ENCODE measurements at regions not wholly inside any gene's neighbourhood (a gene's known extent, or its start where the extent isn't known, plus 50 kb on each side); places are given as distances from the start of the nearest gene placed in this dataset.

DNA sequence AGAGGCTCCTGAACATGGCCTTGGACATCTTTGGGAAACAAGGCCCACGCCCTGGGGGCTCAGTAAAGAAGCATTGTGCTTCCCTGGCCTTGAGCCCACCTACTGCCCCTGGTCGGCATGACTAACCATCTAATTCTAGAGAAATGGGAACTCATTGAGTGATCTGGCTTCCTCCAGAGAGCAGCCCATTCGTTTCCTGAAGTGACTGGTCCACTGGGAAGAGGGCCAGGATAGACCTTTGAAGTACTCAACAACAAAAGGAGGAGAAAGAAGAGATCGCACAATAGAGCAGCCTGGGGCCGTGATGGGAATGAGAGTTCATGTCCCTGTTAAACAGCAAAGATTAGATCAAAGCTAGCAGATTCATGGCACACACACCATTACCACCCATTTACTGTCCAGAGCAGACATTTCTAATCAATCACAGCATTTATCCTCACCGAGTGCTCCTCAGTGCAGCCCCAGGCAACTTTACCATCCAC, 514.4 kb upstream of the PROK2 start:
- no peak overlapping the region for H3K9ac ChIP-seq (ENCODE audit: insufficient read depth, low read length, poor library complexity, severe bottlenecking)
- no peaks in the 10 kb centered on the region for H3K9me3 ChIP-seq (replicated peaks in 1 of 2; ENCODE audit: control insufficient read depth in 1 of 2, insufficient read depth in 1 of 2, low read length in 2 of 2)
- no peak overlapping the region for H3K4me3 Mint-ChIP-seq
- no peaks in the 10 kb centered on the region for H3K36me3 ChIP-seq (replicated peaks in 1 of 2; ENCODE audit: control insufficient read depth in 1 of 2, insufficient read depth in 2 of 2, low read length in 2 of 2)
- peaks cover 0 to 3% (median 0%) of the 10 kb centered on the region in 7 donors for H3K9me3 Mint-ChIP-seq
- no peaks in the 10 kb centered on the region for H3K36me3 Mint-ChIP-seq
- WGBS (ENCODE audit: insufficient coverage) = 63% methylated on average over 3 of the region's 6 CpGs
- H3K27me3 Mint-ChIP-seq (ENCODE audit: low read depth in 3 of 3) = peaks cover 3 to 6% (median 6%) of the 10 kb centered on the region in 3 donors
- H3K27ac Mint-ChIP-seq = peak overlapping the region in 2 of 7 donors; percentile 38 to 79
- H3K4me1 ChIP-seq (ENCODE audit: control insufficient read depth in 1 of 2, insufficient read depth in 2 of 2, low read length in 2 of 2) = no peaks in the 10 kb centered on the region
- no peak overlapping the region for H2AFZ ChIP-seq (ENCODE audit: insufficient read depth, low read depth, low read length, poor library complexity, severe bottlenecking)
- no peak for DNase-seq
- no peak overlapping the region for H3K27ac ChIP-seq (ENCODE audit: low read depth in 1 of 2, low read length in 2 of 2)
- H3K27me3 ChIP-seq (ENCODE audit: control insufficient read depth in 2 of 2, insufficient read depth in 2 of 2, low read length in 2 of 2) = no peaks in the 10 kb centered on the region
- peaks cover 3% of the 10 kb centered on the region for H3K4me1 Mint-ChIP-seq
- no peak overlapping the region for H3K4me3 ChIP-seq (replicated peaks in 1 of 3; ENCODE audit: low read depth in 2 of 3, low read length in 3 of 3)
- H4K20me1 ChIP-seq (ENCODE audit: insufficient read depth, low read length) = no peaks in the 10 kb centered on the region
- H3K4me2 ChIP-seq (replicated peaks; ENCODE audit: extremely low read depth, low read length, poor library complexity, severe bottlenecking) = no peak overlapping the region
- intact Hi-C loops (cut with micrococcal nuclease) = no loop called here
- no peaks in the 10 kb centered on the region for H3K79me2 ChIP-seq (ENCODE audit: insufficient read depth, low read length)
- TF ChIP-seq, protein P1, sequence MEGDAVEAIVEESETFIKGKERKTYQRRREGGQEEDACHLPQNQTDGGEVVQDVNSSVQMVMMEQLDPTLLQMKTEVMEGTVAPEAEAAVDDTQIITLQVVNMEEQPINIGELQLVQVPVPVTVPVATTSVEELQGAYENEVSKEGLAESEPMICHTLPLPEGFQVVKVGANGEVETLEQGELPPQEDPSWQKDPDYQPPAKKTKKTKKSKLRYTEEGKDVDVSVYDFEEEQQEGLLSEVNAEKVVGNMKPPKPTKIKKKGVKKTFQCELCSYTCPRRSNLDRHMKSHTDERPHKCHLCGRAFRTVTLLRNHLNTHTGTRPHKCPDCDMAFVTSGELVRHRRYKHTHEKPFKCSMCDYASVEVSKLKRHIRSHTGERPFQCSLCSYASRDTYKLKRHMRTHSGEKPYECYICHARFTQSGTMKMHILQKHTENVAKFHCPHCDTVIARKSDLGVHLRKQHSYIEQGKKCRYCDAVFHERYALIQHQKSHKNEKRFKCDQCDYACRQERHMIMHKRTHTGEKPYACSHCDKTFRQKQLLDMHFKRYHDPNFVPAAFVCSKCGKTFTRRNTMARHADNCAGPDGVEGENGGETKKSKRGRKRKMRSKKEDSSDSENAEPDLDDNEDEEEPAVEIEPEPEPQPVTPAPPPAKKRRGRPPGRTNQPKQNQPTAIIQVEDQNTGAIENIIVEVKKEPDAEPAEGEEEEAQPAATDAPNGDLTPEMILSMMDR (IDR thresholded peaks at IDR 0.05) = no peak

DNA sequence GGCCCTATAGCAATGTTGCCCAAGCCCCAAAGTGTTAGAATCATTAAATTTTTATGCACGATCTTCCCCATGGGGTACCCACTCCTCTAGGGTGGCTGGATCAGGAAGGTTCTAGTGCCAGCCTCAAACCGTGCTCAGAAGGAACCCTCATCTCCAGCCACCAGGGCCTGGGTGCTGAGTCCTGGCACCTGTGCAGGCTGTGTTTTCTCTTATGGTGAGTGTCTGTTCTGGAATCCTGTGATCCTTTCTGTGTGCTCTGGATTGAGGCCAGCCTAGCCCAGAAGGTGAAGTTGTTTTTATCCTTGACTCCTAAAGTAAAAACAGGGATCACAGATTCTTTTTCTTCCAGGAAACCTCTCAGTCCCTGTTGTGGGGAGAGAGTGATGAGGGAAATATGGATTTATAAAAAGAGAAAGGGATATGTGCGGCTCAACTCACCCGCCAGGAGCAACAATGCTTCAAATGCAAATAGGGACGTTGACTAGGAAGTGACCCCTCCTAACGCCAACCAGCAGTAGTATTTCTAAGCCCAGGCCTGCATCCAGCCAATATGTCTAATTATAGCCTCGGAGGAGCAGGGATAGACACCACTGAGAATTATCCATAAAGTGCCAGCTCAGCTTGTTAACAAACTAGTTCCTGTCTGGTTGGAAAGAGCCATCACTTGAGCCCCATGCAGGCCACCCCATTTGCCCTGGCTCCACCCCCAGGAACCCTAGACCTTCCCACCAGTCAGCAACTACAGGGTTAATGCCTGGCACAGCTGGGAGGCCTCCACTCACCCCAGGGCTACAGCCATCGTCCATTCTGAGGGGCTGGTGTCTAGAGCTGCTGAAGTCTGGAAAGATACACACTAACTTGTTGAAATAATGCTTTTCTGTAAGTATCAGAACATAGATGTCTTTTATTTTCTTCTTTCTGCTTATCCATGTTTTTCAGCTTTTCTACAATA, 513.5 kb upstream of the PROK2 start:
- intact Hi-C loops (cut with micrococcal nuclease) = no loop called here
- no peaks in the 10 kb centered on the region for H4K20me1 ChIP-seq (ENCODE audit: insufficient read depth, low read length)
- H3K9me3 Mint-ChIP-seq = peaks cover 0 to 3% (median 0%) of the 10 kb centered on the region in 7 donors

More for the DNA sequence above, 513.5 kb upstream of the PROK2 start:
- 85% methylated on average over 4 of the region's 8 CpGs for WGBS (ENCODE audit: insufficient coverage)
- no peak for DNase-seq
- H3K27ac Mint-ChIP-seq = no peak overlapping the region
- Histone ChIP-seq H3K4me3 (replicated peaks in 1 of 3; ENCODE audit: low read depth in 2 of 3, low read length in 3 of 3) (no peak overlapping the region), H3K27me3 (ENCODE audit: control insufficient read depth in 2 of 2, insufficient read depth in 2 of 2, low read length in 2 of 2) (no peaks in the 10 kb centered on the region), H3K4me2 (replicated peaks; ENCODE audit: extremely low read depth, low read length, poor library complexity, severe bottlenecking) (no peak overlapping the region), H2AFZ (ENCODE audit: insufficient read depth, low read depth, low read length, poor library complexity, severe bottlenecking) (no peak overlapping the region), H3K9me3 (replicated peaks in 1 of 2; ENCODE audit: control insufficient read depth in 1 of 2, insufficient read depth in 1 of 2, low read length in 2 of 2) (no peaks in the 10 kb centered on the region), H3K4me1 (ENCODE audit: control insufficient read depth in 1 of 2, insufficient read depth in 2 of 2, low read length in 2 of 2) (no peaks in the 10 kb centered on the region), H3K79me2 (ENCODE audit: insufficient read depth, low read length) (no peaks in the 10 kb centered on the region), H3K9ac (ENCODE audit: insufficient read depth, low read length, poor library complexity, severe bottlenecking) (no peak overlapping the region), H3K27ac (ENCODE audit: low read depth in 1 of 2, low read length in 2 of 2) (no peak overlapping the region), H3K36me3 (replicated peaks in 1 of 2; ENCODE audit: control insufficient read depth in 1 of 2, insufficient read depth in 2 of 2, low read length in 2 of 2) (no peaks in the 10 kb centered on the region)
- H3K36me3 Mint-ChIP-seq = no peaks in the 10 kb centered on the region
- H3K4me3 Mint-ChIP-seq = no peak overlapping the region
- TF ChIP-seq, protein P1 (IDR thresholded peaks at IDR 0.05) = no peak
- peaks cover 0 to 3% (median 2%) of the 10 kb centered on the region in 3 donors for H3K27me3 Mint-ChIP-seq (ENCODE audit: low read depth in 3 of 3)
- H3K4me1 Mint-ChIP-seq = peaks cover 3% of the 10 kb centered on the region
